MM.1S (cell line): ENCODE measurements at regions not wholly inside any gene's neighbourhood (a gene's known extent, or its start where the extent isn't known, plus 50 kb on each side); places are given as distances from the start of the nearest gene placed in this dataset.

Source experiments
- EZH2 ChIP-seq: fragments of 300-600 bp; sonication (generic); optimal IDR thresholded peaks from 2 replicates; pipeline ENCODE3; 2017; ENCODE audit warnings: low read depth, mild to moderate bottlenecking, antibody characterized with exemption, low read length, mixed read lengths
- TF ChIP-seq, protein P1 (sequence below): fragments of 300-600 bp; sonication (generic); IDR thresholded peaks from 2 replicates; pipeline ENCODE4 v1.5.1; 2016; ENCODE audit warnings: antibody characterized with exemption, low read length, mixed read lengths

DNA sequence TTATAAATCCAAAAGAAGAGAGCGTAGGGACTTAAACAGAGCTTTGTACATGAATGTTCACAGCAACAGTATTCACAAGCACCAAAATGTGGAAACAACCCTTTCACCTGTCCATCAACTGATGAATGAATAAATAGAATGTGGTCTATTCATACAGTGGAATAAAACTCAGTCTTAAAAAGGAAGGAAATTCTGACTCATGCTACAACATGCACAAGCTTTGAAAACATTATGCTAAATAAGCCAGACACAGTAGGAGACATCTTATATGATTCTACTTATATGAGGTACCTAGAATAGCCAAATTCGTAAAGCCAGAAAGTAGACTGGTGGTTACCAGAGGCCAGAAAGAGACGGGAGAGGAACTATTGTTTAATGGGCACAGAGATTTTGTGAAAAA lies 74.3 kb downstream of the SHANK2 start:
- TF ChIP-seq, protein P1, sequence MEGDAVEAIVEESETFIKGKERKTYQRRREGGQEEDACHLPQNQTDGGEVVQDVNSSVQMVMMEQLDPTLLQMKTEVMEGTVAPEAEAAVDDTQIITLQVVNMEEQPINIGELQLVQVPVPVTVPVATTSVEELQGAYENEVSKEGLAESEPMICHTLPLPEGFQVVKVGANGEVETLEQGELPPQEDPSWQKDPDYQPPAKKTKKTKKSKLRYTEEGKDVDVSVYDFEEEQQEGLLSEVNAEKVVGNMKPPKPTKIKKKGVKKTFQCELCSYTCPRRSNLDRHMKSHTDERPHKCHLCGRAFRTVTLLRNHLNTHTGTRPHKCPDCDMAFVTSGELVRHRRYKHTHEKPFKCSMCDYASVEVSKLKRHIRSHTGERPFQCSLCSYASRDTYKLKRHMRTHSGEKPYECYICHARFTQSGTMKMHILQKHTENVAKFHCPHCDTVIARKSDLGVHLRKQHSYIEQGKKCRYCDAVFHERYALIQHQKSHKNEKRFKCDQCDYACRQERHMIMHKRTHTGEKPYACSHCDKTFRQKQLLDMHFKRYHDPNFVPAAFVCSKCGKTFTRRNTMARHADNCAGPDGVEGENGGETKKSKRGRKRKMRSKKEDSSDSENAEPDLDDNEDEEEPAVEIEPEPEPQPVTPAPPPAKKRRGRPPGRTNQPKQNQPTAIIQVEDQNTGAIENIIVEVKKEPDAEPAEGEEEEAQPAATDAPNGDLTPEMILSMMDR = no peak
- no peak for TF ChIP-seq EZH2
